ENCODE measurements at regions not wholly inside any gene's neighbourhood (a gene's known extent, or its start where the extent isn't known, plus 50 kb on each side); places are given as distances from the start of the nearest gene placed in this dataset.

DNA sequence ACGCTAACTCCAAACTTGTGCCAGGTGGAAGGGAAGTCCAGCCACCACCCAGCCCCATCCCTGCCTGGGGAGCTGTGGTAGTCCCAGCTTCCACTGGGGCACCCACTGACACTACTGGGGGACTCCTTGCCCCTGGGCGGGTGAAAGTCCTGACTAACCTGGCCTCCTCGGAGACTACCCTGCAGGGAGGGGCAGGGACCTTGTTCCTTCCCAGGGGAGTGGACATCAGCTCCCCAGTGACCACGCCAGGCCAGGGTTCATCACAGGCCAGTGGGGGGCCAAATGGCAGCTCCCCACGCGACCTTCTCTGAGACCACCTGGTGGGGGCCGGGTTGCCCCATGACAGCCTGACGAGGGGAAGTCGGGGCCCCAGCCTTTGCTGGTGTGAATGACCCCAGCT, 420.0 kb upstream of the SALL3 start:
- H3K27ac ChIP-seq (ENCODE audit: low read length, poor library complexity, severe bottlenecking) = no peak overlapping the region

DNA sequence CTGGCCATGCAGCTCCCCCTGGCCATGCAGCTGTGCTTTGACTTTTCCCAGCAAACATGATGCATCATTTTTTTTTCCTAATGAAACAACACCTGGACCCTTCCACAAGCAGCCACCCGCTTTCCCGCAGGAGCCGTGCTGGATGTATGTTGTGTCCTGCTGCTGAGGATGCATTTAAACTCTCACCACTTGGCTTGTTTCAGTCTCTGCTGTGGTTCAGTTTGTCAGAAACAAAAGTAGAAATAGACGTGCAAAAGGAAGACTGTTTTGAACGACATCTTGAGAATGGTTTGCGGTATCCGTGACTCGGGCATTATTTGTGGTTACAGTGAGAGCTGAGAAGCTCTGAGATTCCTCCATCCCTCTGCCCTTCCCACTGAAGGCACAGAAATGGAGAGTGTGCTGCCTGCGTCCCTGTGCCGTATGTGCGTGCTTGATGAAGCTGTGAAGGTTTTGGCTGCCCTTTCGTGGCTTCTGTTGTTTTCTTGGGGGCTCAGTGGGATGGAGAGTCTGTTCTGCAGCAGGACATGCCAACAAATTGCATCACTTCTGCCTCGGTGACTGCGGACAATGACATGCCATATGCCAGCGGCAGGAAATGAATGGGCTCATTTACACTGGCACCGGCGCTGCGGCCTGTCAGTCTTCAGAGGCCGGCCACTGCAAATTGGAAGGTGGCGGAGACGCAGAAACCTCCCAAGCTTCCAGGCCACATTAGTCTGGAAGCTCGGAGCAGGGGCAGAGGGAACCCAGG, 417.7 kb upstream of the SALL3 start:
- no peak overlapping the region for H3K4ac ChIP-seq (ENCODE audit: low read depth in 1 of 2, low read length in 2 of 2)
- no peak overlapping the region for H4K8ac ChIP-seq (ENCODE audit: low read length)
- H3K9me3 ChIP-seq (ENCODE audit: control insufficient read depth, low read length) = peaks cover 27% of the 10 kb centered on the region
- no peak for DNase-seq
- H3K27ac ChIP-seq (ENCODE audit: low read length, poor library complexity, severe bottlenecking) = no peak overlapping the region
- no peak overlapping the region for H2BK5ac ChIP-seq (ENCODE audit: low read depth, low read length, poor library complexity, severe bottlenecking)
- H2BK15ac ChIP-seq (ENCODE audit: low read depth, poor library complexity, severe bottlenecking) = no peak overlapping the region
- no peak overlapping the region for H2BK12ac ChIP-seq (ENCODE audit: low read length in 2 of 2)
- H3K4me1 ChIP-seq (ENCODE audit: control insufficient read depth, insufficient read depth, low read depth, low read length) = no peaks in the 10 kb centered on the region
- 86% methylated on average over 22 of the region's 22 CpGs for WGBS
- H2AK5ac ChIP-seq (ENCODE audit: low read length, severe bottlenecking) = no peak overlapping the region
- no peak overlapping the region for H2BK120ac ChIP-seq (ENCODE audit: low read depth, low read length)
- no peak overlapping the region for H3K4me3 ChIP-seq (ENCODE audit: insufficient read depth in 1 of 2, low read depth in 1 of 2, low read length in 2 of 2)
- H3K36me3 ChIP-seq (ENCODE audit: control insufficient read depth in 1 of 2, insufficient read depth in 2 of 2, low read depth in 1 of 2, low read length in 2 of 2) = no peaks in the 10 kb centered on the region
- H3K79me1 ChIP-seq (replicated peaks; ENCODE audit: low read length, poor library complexity, severe bottlenecking) = no peaks in the 10 kb centered on the region
- no peak overlapping the region for H3K18ac ChIP-seq (ENCODE audit: low read depth in 1 of 2, low read length in 2 of 2)
- no peak overlapping the region for H3K4me2 ChIP-seq (ENCODE audit: low read length, poor library complexity, severe bottlenecking)
- no peak overlapping the region for H3K23ac ChIP-seq (ENCODE audit: low read length in 2 of 2)
- no peaks in the 10 kb centered on the region for H3K27me3 ChIP-seq (ENCODE audit: control insufficient read depth in 1 of 2, insufficient read depth in 1 of 2, low read length in 2 of 2)
- H2AFZ ChIP-seq (ENCODE audit: low read depth, low read length) = no peak overlapping the region
- no peak overlapping the region for H4K91ac ChIP-seq (ENCODE audit: low read length)
- no peak overlapping the region for H3K14ac ChIP-seq (ENCODE audit: low read length in 2 of 2)
- no peak overlapping the region for H3K9ac ChIP-seq (ENCODE audit: low read length)

More for the DNA sequence above, 420.0 kb upstream of the SALL3 start:
- WGBS = 74% methylated on average over 9 of the region's 9 CpGs
- H3K18ac ChIP-seq (ENCODE audit: low read depth in 1 of 2, low read length in 2 of 2) = no peak overlapping the region
- no peak overlapping the region for H2AK5ac ChIP-seq (ENCODE audit: low read length, severe bottlenecking)
- H3K27me3 ChIP-seq (ENCODE audit: control insufficient read depth in 1 of 2, insufficient read depth in 1 of 2, low read length in 2 of 2) = no peaks in the 10 kb centered on the region
- H3K9ac ChIP-seq (ENCODE audit: low read length) = no peak overlapping the region
- no peaks in the 10 kb centered on the region for H3K4me1 ChIP-seq (ENCODE audit: control insufficient read depth, insufficient read depth, low read depth, low read length)
- H3K4ac ChIP-seq (ENCODE audit: low read depth in 1 of 2, low read length in 2 of 2) = no peak overlapping the region
- H2BK120ac ChIP-seq (ENCODE audit: low read depth, low read length) = no peak overlapping the region
- no peak overlapping the region for H4K8ac ChIP-seq (ENCODE audit: low read length)
- no peaks in the 10 kb centered on the region for H3K79me1 ChIP-seq (replicated peaks; ENCODE audit: low read length, poor library complexity, severe bottlenecking)
- H2BK15ac ChIP-seq (ENCODE audit: low read depth, poor library complexity, severe bottlenecking) = no peak overlapping the region
- DNase-seq = no peak
- H2AFZ ChIP-seq (ENCODE audit: low read depth, low read length) = no peak overlapping the region
- no peak overlapping the region for H3K4me3 ChIP-seq (ENCODE audit: insufficient read depth in 1 of 2, low read depth in 1 of 2, low read length in 2 of 2)
- H3K14ac ChIP-seq (ENCODE audit: low read length in 2 of 2) = no peak overlapping the region
- H3K36me3 ChIP-seq (ENCODE audit: control insufficient read depth in 1 of 2, insufficient read depth in 2 of 2, low read depth in 1 of 2, low read length in 2 of 2) = no peaks in the 10 kb centered on the region
- no peak overlapping the region for H3K23ac ChIP-seq (ENCODE audit: low read length in 2 of 2)
- H3K9me3 ChIP-seq (ENCODE audit: control insufficient read depth, low read length) = peaks cover 27% of the 10 kb centered on the region
- no peak overlapping the region for H4K91ac ChIP-seq (ENCODE audit: low read length)
- H3K4me2 ChIP-seq (ENCODE audit: low read length, poor library complexity, severe bottlenecking) = no peak overlapping the region
- no peak overlapping the region for H2BK5ac ChIP-seq (ENCODE audit: low read depth, low read length, poor library complexity, severe bottlenecking)
- H2BK12ac ChIP-seq (ENCODE audit: low read length in 2 of 2) = no peak overlapping the region

DNA sequence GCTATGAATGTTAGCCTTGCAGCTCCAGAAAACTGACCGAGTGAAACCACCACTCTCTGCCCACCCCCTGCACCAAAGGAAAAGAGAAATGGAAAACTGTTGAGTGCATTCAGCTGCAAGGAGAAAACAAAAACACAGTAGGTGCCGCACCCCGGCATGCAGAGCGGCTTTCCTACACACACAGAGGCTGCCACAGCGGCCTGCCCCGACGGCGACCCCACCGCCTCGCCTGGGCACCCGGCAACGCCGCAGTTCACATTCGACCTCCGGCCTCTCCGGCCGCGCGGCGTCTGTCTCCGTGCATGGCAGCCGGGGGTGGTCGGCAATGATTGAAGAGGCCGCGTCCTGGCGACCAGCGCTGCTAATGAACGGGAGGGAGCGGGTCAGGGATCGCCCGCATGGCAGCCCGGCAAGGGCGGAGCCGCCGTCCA, 417.1 kb upstream of the SALL3 start:
- no peak overlapping the region for H2BK5ac ChIP-seq (ENCODE audit: low read depth, low read length, poor library complexity, severe bottlenecking)
- DNase-seq = no peak
- no peak overlapping the region for H3K23ac ChIP-seq (ENCODE audit: low read length in 2 of 2)
- no peak overlapping the region for H4K8ac ChIP-seq (ENCODE audit: low read length)
- no peak overlapping the region for H3K27ac ChIP-seq (ENCODE audit: low read length, poor library complexity, severe bottlenecking)
- H3K36me3 ChIP-seq (ENCODE audit: control insufficient read depth in 1 of 2, insufficient read depth in 2 of 2, low read depth in 1 of 2, low read length in 2 of 2) = no peaks in the 10 kb centered on the region
- H2BK12ac ChIP-seq (ENCODE audit: low read length in 2 of 2) = no peak overlapping the region
- H2AFZ ChIP-seq (ENCODE audit: low read depth, low read length) = no peak overlapping the region
- no peaks in the 10 kb centered on the region for H3K27me3 ChIP-seq (ENCODE audit: control insufficient read depth in 1 of 2, insufficient read depth in 1 of 2, low read length in 2 of 2)
- no peaks in the 10 kb centered on the region for H3K4me1 ChIP-seq (ENCODE audit: control insufficient read depth, insufficient read depth, low read depth, low read length)
- H3K4me2 ChIP-seq (ENCODE audit: low read length, poor library complexity, severe bottlenecking) = no peak overlapping the region
- no peak overlapping the region for H4K91ac ChIP-seq (ENCODE audit: low read length)
- H3K9ac ChIP-seq (ENCODE audit: low read length) = no peak overlapping the region
- WGBS = 94% methylated on average over 35 of the region's 35 CpGs
- no peak overlapping the region for H3K18ac ChIP-seq (ENCODE audit: low read depth in 1 of 2, low read length in 2 of 2)
- no peak overlapping the region for H3K4ac ChIP-seq (ENCODE audit: low read depth in 1 of 2, low read length in 2 of 2)
- H2BK120ac ChIP-seq (ENCODE audit: low read depth, low read length) = no peak overlapping the region
- H2AK5ac ChIP-seq (ENCODE audit: low read length, severe bottlenecking) = no peak overlapping the region
- peaks cover 29% of the 10 kb centered on the region for H3K9me3 ChIP-seq (ENCODE audit: control insufficient read depth, low read length)
- H3K79me1 ChIP-seq (replicated peaks; ENCODE audit: low read length, poor library complexity, severe bottlenecking) = no peaks in the 10 kb centered on the region
- H3K14ac ChIP-seq (ENCODE audit: low read length in 2 of 2) = no peak overlapping the region
- H3K4me3 ChIP-seq (ENCODE audit: insufficient read depth in 1 of 2, low read depth in 1 of 2, low read length in 2 of 2) = no peak overlapping the region
- H2BK15ac ChIP-seq (ENCODE audit: low read depth, poor library complexity, severe bottlenecking) = no peak overlapping the region

DNA sequence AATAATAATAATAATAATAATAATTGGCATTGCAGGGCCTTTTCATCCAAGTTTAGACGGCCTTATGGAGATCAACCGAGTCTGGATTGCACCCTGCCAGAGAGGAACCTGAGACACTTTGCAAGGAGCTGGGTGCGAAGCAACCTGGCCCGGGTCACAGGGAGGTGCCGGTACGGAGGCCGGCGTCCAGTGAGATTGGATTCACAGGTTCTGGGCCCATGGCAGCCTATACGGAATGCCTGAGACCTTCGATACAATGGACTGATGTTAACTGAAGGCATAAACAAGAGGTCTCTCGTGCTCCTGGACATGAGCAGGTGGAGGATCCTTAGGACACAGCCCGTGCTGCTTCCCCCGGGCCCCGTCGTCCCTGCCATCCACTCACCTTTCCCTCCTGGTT, 416.5 kb upstream of the SALL3 start:
- H4K8ac ChIP-seq (ENCODE audit: low read length) = no peak overlapping the region
- H3K4me1 ChIP-seq (ENCODE audit: control insufficient read depth, insufficient read depth, low read depth, low read length) = no peaks in the 10 kb centered on the region
- H3K18ac ChIP-seq (ENCODE audit: low read depth in 1 of 2, low read length in 2 of 2) = no peak overlapping the region
- H2BK12ac ChIP-seq (ENCODE audit: low read length in 2 of 2) = no peak overlapping the region
- no peaks in the 10 kb centered on the region for H3K36me3 ChIP-seq (ENCODE audit: control insufficient read depth in 1 of 2, insufficient read depth in 2 of 2, low read depth in 1 of 2, low read length in 2 of 2)
- DNase-seq = no peak
- H3K9me3 ChIP-seq (ENCODE audit: control insufficient read depth, low read length) = peaks cover 30% of the 10 kb centered on the region
- no peak overlapping the region for H3K4ac ChIP-seq (ENCODE audit: low read depth in 1 of 2, low read length in 2 of 2)
- H2BK5ac ChIP-seq (ENCODE audit: low read depth, low read length, poor library complexity, severe bottlenecking) = no peak overlapping the region
- no peak overlapping the region for H3K27ac ChIP-seq (ENCODE audit: low read length, poor library complexity, severe bottlenecking)
- no peak overlapping the region for H2AFZ ChIP-seq (ENCODE audit: low read depth, low read length)
- no peak overlapping the region for H3K23ac ChIP-seq (ENCODE audit: low read length in 2 of 2)
- no peak overlapping the region for H2BK120ac ChIP-seq (ENCODE audit: low read depth, low read length)
- no peak overlapping the region for H4K91ac ChIP-seq (ENCODE audit: low read length)
- no peak overlapping the region for H2BK15ac ChIP-seq (ENCODE audit: low read depth, poor library complexity, severe bottlenecking)
- 94% methylated on average over 15 of the region's 15 CpGs for WGBS
- no peaks in the 10 kb centered on the region for H3K79me1 ChIP-seq (replicated peaks; ENCODE audit: low read length, poor library complexity, severe bottlenecking)
- no peak overlapping the region for H3K4me2 ChIP-seq (ENCODE audit: low read length, poor library complexity, severe bottlenecking)
- H3K4me3 ChIP-seq (ENCODE audit: insufficient read depth in 1 of 2, low read depth in 1 of 2, low read length in 2 of 2) = no peak overlapping the region
- H3K27me3 ChIP-seq (ENCODE audit: control insufficient read depth in 1 of 2, insufficient read depth in 1 of 2, low read length in 2 of 2) = no peaks in the 10 kb centered on the region
- no peak overlapping the region for H3K9ac ChIP-seq (ENCODE audit: low read length)
- H2AK5ac ChIP-seq (ENCODE audit: low read length, severe bottlenecking) = no peak overlapping the region
- no peak overlapping the region for H3K14ac ChIP-seq (ENCODE audit: low read length in 2 of 2)

Data from mesenchymal stem cell (in vitro differentiated cells and primary cell).